NCI-H774 (cell line): ENCODE measurements at regions not wholly inside any gene's neighbourhood (a gene's known extent, or its start where the extent isn't known, plus 50 kb on each side); places are given as distances from the start of the nearest gene placed in this dataset.
A peak's percentile ranks its signal among the peaks of the same experiment; 100 is the strongest.

Source experiments
- DNase-seq: peaks from one replicate; lab custom pipeline; 2025; lab: John Stamatoyannopoulos, UW

GRCh38 chrX:142149919-142150318 is 55.2 kb downstream of the MAGEC2 start:
- no peak for DNase-seq

GRCh38 chrX:142134533-142134932 is 70.6 kb downstream of the MAGEC2 start:
- no peak for DNase-seq

- DNase-seq: no peak
These were observed 108.8 kb downstream of the MAGEC2 start for GRCh38 chrX:142096253-142096652.

GRCh38 chrX:142095651-142096245 is 109.3 kb downstream of the MAGEC2 start:
- DNase-seq: no peak

GRCh38 chrX:142089193-142089592 is 115.9 kb downstream of the MAGEC2 start:
- no peak for DNase-seq

GRCh38 chrX:142084611-142085010 is 120.5 kb downstream of the MAGEC2 start:
- DNase-seq: no peak

GRCh38 chrX:142076633-142077032 is 128.5 kb downstream of the MAGEC2 start:
- DNase-seq: peak; percentile 7

GRCh38 chrX:142068365-142068764 is 136.7 kb downstream of the MAGEC2 start:
- DNase-seq: no peak

GRCh38 chrX:142060191-142060590 is 144.9 kb downstream of the MAGEC2 start:
- no peak for DNase-seq

- DNase-seq: no peak
These were observed 150.4 kb downstream of the MAGEC1 start for GRCh38 chrX:142054094-142054493.

- DNase-seq: no peak
These were observed 148.5 kb downstream of the MAGEC1 start for GRCh38 chrX:142052238-142052637.

- DNase-seq: no peak
These were observed 139.5 kb downstream of the MAGEC1 start for GRCh38 chrX:142043196-142043595.

GRCh38 chrX:142040906-142041305 is 137.2 kb downstream of the MAGEC1 start:
- no peak for DNase-seq

GRCh38 chrX:142036116-142036515 is 132.4 kb downstream of the MAGEC1 start:
- no peak for DNase-seq

GRCh38 chrX:142005532-142005931 is 101.8 kb downstream of the MAGEC1 start:
- no peak for DNase-seq

GRCh38 chrX:142002471-142002870 is 98.8 kb downstream of the MAGEC1 start:
- DNase-seq: no peak

GRCh38 chrX:142001934-142002333 is 98.2 kb downstream of the MAGEC1 start:
- DNase-seq: no peak

- no peak for DNase-seq
These were observed 86.1 kb downstream of the MAGEC1 start for GRCh38 chrX:141989815-141990214.

GRCh38 chrX:141989134-141989533 is 85.4 kb downstream of the MAGEC1 start:
- no peak for DNase-seq

GRCh38 chrX:141982296-141982695 is 78.6 kb downstream of the MAGEC1 start:
- DNase-seq: no peak

GRCh38 chrX:141975839-141976238 is 72.1 kb downstream of the MAGEC1 start:
- DNase-seq: no peak

GRCh38 chrX:141969706-141970105 is 66.0 kb downstream of the MAGEC1 start:
- DNase-seq: no peak

GRCh38 chrX:141960578-141960977 is 56.9 kb downstream of the MAGEC1 start:
- DNase-seq: no peak
